Brain pericyte (primary cell): ENCODE measurements at regions not wholly inside any gene's neighbourhood (a gene's known extent, or its start where the extent isn't known, plus 50 kb on each side); places are given as distances from the start of the nearest gene placed in this dataset.
"Not testable (repeated sequence)": the region's sequence is repeated elsewhere in the genome, so short reads cannot be mapped to it uniquely, and the experiment has no call there.

Source experiments
- DNase-seq: peaks from one replicate; pipeline ENCODE4 v3.0.0-alpha.2; 2012; ENCODE audit warnings: low read depth, low spot score

DNA sequence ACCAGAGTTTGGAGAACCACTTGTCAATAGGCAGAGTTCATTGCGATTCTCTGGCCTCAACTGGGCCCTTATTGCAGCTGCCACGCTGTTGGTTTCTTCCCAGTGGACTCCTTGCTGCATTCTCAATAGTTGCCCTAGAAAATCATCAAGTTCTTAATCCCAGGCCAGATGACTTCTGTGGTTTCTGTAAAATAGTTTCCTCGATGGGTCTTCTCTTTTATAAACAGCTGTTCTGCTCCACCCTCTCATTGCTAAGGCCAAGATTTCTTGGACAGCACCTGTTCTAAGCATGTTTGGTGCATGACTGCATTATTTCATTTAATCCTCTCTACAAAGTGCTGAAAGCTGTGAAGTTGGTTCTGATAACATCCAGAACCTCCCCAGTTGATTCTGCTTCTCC is 131.0 kb downstream of the BCL2L11 start:
- no peak for DNase-seq

- DNase-seq: no peak
These were observed 131.7 kb downstream of the BCL2L11 start for GRCh38 chr2:111252436-111252835.

- not testable (repeated sequence) for DNase-seq
These were observed 134.2 kb downstream of the BCL2L11 start for GRCh38 chr2:111254916-111255315.

DNA sequence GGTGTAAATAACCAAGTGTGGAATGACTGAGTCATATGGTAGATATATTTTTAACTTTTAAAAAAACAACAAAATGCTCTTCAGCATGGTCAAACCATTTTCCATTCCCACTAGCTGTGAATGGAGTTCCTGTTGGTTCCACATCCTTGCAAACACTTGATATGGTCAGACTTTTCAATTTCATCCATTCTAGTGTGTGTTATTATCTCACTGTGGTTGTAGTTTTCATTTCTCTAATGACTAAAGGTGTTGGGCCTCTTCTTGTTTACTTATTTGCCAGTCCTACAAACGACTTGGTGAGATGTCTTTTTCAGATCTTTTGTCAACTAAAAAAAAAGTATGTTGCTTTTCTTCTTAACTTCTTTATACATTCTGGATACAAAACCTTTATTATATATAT is 135.9 kb downstream of the BCL2L11 start:
- DNase-seq: not testable (repeated sequence)

- not testable (repeated sequence) for DNase-seq
These were observed 136.9 kb downstream of the BCL2L11 start for GRCh38 chr2:111257607-111258006.

DNA sequence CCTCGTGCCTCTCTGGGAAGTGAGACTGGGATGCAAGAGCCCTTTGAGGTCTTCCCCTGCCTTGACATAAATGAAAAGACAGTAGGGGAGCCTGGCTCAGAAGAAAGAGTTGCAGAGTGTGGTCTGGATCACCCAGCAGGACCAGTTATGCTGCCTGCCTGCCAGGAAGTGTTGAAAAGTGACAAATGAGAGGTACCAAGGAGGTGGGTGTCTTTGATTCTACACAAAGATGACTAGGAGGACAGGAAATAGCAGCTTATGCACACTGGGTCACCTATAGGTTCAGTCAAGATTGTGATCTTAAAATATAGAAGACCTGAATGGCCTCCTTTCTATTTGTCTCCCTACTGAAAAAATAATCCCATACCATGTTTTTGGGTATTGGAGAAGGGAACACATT is 137.6 kb downstream of the BCL2L11 start:
- not testable (repeated sequence) for DNase-seq

DNA sequence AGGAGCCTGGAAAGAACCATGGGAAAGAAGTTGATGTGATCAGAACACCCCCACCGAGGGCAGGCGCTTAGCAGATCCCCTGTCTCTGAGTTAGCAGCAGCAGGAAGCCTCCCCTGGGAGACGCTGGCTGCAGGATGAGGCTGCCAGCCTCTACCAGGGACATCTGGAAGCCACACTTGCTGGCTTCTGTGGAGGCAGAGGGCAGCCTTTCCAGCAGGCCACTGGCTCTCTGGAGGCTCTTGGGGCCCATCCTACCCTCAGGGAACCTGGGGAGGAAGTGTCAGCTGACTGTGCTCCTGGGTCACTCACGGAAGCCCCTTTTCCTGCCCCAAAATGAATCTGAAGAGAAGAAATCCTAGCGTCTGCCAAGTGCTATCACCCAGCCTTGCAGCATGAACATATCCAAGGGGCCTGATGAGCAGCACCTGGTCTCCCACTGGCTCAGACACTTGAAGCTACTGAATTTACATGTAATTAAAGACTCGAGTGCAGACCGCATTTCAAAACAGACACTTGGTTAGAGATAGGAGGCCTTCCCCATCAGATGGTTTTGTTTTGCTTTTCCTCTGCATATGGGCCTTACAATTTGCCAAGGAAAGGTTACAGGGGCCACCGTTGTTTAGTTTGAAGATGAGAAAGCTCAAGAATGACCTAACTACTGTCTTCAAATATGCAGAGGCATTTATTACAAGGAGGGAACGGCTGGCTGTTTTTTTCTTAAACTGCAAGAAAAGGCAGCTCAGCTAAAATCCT is 142.1 kb downstream of the BCL2L11 start:
- not testable (repeated sequence) for DNase-seq

GRCh38 chr2:111263380-111264017 is 142.8 kb downstream of the BCL2L11 start:
- DNase-seq: not testable (repeated sequence)

DNA sequence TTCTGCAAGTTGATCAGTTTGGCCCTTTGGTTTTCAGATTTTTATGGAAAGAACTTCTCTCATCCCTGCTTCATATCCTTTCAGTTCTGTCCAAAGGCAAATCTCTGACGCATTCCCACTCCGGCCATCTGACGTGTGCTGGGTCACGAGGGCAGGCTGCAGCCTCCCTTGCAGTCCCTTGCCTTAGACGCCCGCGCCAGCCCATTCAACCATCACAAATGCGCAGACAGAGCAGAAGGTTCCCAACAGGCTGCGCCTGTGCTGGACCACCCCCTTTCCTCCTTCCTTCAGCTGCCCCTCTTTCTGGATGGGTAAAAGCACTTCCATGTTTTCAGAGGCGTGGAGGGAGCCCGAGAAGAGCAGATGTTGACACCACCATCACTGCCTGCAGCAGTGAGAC is 144.2 kb downstream of the BCL2L11 start:
- not testable (repeated sequence) for DNase-seq

- not testable (repeated sequence) for DNase-seq
These were observed 145.8 kb downstream of the BCL2L11 start for GRCh38 chr2:111266556-111266955.

- DNase-seq: not testable (repeated sequence)
These were observed 146.3 kb downstream of the BCL2L11 start for GRCh38 chr2:111267038-111267437.

GRCh38 chr2:111269761-111270323 is 149.1 kb downstream of the BCL2L11 start:
- not testable (repeated sequence) for DNase-seq

DNA sequence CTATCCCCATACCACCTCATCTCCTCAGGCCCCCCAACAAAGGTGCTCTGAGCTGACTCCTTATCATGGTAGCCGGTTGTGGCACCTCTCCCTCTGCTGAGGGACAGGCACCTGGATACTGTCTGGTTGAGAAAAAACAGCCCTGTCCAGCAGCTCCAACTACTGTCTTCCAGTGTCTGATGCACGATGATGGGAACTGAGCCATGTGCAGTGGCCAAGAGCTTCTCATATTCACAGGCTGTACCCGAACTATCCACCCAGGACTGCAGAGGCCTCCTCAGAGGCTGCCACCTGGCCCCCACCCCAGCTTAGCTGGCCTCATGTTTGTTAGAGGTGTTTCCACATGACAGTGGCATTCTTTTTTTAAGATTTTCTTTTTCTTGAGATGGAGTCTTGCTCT is 149.9 kb downstream of the BCL2L11 start:
- not testable (repeated sequence) for DNase-seq

GRCh38 chr2:111271647-111272304 is 151.1 kb downstream of the BCL2L11 start:
- not testable (repeated sequence) for DNase-seq

GRCh38 chr2:111273007-111273406 is 152.3 kb downstream of the BCL2L11 start:
- not testable (repeated sequence) for DNase-seq

GRCh38 chr2:111275047-111275853 is 154.5 kb downstream of the BCL2L11 start:
- not testable (repeated sequence) for DNase-seq

GRCh38 chr2:111275854-111276171 is 155.1 kb downstream of the BCL2L11 start:
- not testable (repeated sequence) for DNase-seq

GRCh38 chr2:111278133-111278532 is 157.4 kb downstream of the BCL2L11 start:
- not testable (repeated sequence) for DNase-seq

DNA sequence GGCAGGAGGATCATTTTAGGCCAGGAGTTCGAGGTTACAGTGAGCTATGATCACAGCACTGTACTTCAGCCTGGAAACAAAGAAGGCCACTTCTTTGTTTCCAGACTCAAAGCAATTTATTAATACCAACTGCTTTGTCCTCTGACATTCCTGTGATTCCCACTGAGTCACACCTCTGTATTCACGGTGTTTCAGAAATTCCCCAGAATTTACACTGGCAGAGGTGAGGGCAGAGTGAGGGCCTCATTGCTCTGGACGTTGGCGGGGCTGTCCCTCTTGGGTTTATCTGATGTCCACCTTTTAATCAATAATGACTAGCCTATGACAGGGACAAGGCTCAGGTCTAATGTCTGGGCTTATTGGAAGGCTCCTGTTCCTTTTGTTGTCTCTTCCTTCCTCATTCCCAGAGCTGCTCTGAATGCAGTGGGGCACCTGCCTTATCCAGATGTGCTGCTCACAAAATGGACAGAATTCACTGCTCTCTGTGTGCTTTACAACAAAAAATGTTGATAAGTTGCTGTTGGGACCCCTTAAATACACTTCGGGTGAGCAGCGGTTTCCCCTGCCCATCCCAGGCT is 160.1 kb downstream of the BCL2L11 start:
- DNase-seq: not testable (repeated sequence)

- not testable (repeated sequence) for DNase-seq
These were observed 161.4 kb downstream of the BCL2L11 start for GRCh38 chr2:111282162-111282561.
